Activated T-cell treated with anti-CD3 and anti-CD28 coated beads, Interleukin-2, amount 50 U/mL, for 48 hours (primary cell): ENCODE measurements at regions not wholly inside any gene's neighbourhood (a gene's known extent, or its start where the extent isn't known, plus 50 kb on each side); places are given as distances from the start of the nearest gene placed in this dataset.
A peak's percentile ranks its signal among the peaks of the same experiment; 100 is the strongest.
"Not testable (repeated sequence)": the region's sequence is repeated elsewhere in the genome, so short reads cannot be mapped to it uniquely, and the experiment has no call there.

Source experiments
- DNase-seq, 2 experiments: peaks; one replicate each; pipeline ENCODE4 v3.0.0-alpha.2; 2020

- DNase-seq: not testable (repeated sequence)
Measured at GRCh38 chr16:88188171-88188895, 194.4 kb upstream of the ZNF469 start.

GRCh38 chr16:88190592-88191095, 192.1 kb upstream of the ZNF469 start:
- DNase-seq: not testable (repeated sequence)

- DNase-seq: not testable (repeated sequence)
Measured at GRCh38 chr16:88191168-88191567, 191.6 kb upstream of the ZNF469 start.

GRCh38 chr16:88192601-88193000, 190.2 kb upstream of the ZNF469 start:
- no peak for DNase-seq

- peak; percentile 40 to 54 for DNase-seq
Measured at GRCh38 chr16:88193706-88194396, 188.9 kb upstream of the ZNF469 start.

GRCh38 chr16:88194397-88195268, 188.1 kb upstream of the ZNF469 start:
- DNase-seq: no peak

GRCh38 chr16:88195269-88195705, 187.5 kb upstream of the ZNF469 start:
- DNase-seq: no peak

GRCh38 chr16:88195911-88196465, 186.8 kb upstream of the ZNF469 start:
- DNase-seq: no peak

- DNase-seq: no peak
Measured at GRCh38 chr16:88196471-88197400, 186.0 kb upstream of the ZNF469 start.

GRCh38 chr16:88197481-88198456, 185.0 kb upstream of the ZNF469 start:
- peak in 1 of 2 experiments; percentile 4 for DNase-seq

GRCh38 chr16:88198457-88199295, 184.1 kb upstream of the ZNF469 start:
- peak in 1 of 2 experiments; percentile 3 for DNase-seq

GRCh38 chr16:88199296-88200153, 183.2 kb upstream of the ZNF469 start:
- DNase-seq: peak in 1 of 2 experiments; percentile 5

- DNase-seq: not testable (repeated sequence)
Measured at GRCh38 chr16:88200154-88200895, 182.4 kb upstream of the ZNF469 start.

GRCh38 chr16:88200896-88201185, 181.9 kb upstream of the ZNF469 start:
- no peak for DNase-seq

- DNase-seq: not testable (repeated sequence)
Measured at GRCh38 chr16:88201611-88202010, 181.1 kb upstream of the ZNF469 start.

- no peak for DNase-seq
Measured at GRCh38 chr16:88202207-88202745, 180.5 kb upstream of the ZNF469 start.
